IPS DF 19.7 (cell line): ENCODE measurements at regions not wholly inside any gene's neighbourhood (a gene's known extent, or its start where the extent isn't known, plus 50 kb on each side); places are given as distances from the start of the nearest gene placed in this dataset.
"Not testable (repeated sequence)": the region's sequence is repeated elsewhere in the genome, so short reads cannot be mapped to it uniquely, and the experiment has no call there.

Experiments used
- DNase-seq: peaks from one replicate; pipeline ENCODE4 v3.0.0-alpha.2; 2013; ENCODE audit warnings: low read depth, low spot score

- no peak for DNase-seq
These were observed 532.9 kb upstream of the B3GAT1 start for GRCh38 chr11:134944986-134945385.

GRCh38 chr11:134944131-134944530, 532.1 kb upstream of the B3GAT1 start:
- no peak for DNase-seq

DNA sequence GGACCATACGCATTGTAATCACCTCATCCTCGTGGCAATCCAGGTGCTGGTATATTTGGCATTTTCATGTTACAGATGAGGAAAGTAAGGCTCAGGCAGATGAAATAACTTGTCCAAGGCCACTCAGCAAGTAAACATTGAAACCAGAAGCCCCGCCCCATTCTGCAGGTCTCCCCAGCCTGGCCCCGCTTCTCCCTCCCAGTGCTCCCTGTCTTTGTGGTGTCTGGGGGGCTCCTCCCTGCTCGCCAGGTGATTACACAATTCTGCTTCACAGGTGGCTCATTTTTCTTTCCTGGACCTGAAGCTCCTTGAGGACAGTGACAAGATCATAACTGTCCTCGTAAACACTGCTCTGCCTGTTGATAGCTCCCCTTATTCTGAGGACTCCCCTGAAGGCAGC, 531.5 kb upstream of the B3GAT1 start:
- no peak for DNase-seq

- DNase-seq, result no peak
These were observed 530.6 kb upstream of the B3GAT1 start for GRCh38 chr11:134942681-134943080.

GRCh38 chr11:134941936-134942600, 530.0 kb upstream of the B3GAT1 start:
- not testable (repeated sequence) for DNase-seq

DNA sequence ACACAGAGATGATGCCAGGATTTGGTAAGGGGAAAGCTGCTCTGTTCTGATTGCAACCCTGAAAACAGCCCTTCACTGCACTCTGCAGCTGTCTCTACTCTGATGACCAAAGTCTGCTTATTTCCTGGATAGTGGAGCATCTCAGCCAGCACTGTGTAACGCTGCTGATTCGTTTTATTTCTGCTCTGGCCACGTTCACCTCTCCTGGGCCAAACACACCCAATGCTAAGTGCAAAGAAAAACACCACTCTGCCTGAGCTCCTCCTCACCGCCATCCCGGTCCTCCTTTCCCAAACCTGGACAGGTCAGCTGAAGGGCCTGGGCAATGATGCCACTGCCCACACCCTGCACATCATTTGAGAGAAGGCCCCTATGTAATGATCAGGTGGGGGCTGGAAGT, 529.3 kb upstream of the B3GAT1 start:
- no peak for DNase-seq

DNA sequence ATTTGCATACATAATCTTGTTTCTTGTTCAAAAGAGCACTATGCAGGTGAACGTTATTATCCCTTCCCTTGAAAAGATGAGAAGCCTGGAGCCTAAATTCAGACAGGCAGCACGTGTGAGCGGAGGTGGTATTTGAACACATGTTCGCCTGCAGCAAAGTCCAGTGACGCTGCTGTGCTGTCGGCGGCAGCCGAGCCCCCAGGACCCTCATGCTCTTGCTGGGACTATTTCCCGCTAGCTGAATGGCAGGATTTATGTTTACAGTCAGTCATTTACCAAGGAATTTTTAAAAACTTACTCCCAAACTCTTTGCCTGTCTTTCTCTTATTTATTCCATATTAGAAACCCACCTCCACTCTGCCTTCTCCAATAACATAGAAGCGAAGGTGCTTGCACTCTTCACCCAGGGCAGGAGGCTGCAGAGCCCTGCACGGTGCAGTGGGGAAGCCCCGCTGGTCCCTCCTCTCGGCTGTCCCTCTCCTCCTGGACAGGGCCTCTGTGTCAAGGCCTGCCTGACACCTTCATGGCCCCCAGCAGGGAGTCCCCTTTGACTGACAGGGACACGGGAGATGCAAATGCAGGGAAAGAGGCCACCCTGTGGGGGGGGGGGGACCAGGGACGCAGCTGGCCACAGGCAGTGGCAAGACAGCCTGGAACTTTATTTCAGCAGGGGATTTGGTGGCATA, 528.5 kb upstream of the B3GAT1 start:
- no peak for DNase-seq

GRCh38 chr11:134939905-134940304, 527.9 kb upstream of the B3GAT1 start:
- DNase-seq, result no peak

- DNase-seq, result no peak
These were observed 527.0 kb upstream of the B3GAT1 start for GRCh38 chr11:134939031-134939430.

DNA sequence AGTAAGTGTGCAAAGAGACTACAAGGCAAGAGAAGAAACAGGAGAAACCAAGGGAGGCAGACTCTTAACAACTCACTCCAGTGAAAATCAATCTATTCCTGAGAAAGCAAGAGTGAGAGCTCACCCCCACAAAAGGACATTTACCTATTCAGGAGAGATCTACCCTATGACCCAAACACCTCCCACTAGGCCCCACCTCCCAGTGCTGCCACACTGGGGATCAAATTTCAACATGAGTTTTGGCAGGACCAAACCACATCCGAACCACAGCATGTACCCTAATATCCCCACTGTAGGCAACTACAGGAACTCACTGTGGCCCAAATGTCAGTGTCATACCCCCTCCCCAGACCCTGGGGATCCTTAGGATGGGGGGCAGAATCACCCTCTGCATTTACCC, 526.2 kb upstream of the B3GAT1 start:
- no peak for DNase-seq

- DNase-seq, result not testable (repeated sequence)
These were observed 525.2 kb upstream of the B3GAT1 start for GRCh38 chr11:134937193-134937592.

GRCh38 chr11:134932761-134933160, 520.7 kb upstream of the B3GAT1 start:
- DNase-seq, result no peak

DNA sequence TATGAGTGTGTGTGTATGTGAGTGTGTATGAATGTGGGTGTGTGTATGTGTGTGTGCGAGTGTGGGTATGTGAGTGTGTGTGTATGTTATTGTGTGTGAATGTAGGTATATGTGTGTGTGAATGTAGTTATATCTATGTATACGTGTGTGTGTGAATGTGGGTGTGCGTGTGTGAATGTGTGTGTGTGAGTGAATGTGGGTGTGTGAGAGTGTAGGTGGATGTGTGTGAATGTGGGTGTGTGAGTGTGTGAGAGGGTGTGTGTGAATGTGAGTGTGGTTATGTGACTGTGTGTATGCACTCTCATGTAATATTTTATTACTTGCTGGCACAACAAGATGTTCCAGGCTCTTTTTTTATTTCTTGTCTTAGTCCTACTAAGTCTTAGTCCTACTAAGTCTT, 513.4 kb upstream of the B3GAT1 start:
- DNase-seq, result no peak

DNA sequence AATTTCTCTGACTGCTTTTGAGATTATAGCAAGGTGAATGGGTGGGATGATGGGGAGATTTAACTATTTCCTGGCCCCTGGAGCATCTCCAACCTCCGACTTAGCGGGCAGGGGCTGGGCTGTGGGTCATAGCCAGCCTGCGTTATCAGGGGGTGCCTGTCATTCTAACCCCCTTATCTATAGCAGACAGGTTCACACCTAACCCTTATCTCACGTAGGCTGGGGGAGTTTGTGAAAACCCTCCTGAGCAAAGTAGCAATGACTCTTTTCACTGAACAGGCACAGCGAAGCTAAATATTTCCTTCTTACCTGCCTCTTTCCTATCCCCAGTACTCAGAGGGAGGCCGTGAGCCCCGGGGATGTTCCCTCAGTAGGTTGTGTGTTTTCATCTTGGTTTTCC, 511.4 kb upstream of the B3GAT1 start:
- DNase-seq, result no peak

GRCh38 chr11:134921938-134922337, 509.9 kb upstream of the B3GAT1 start:
- no peak for DNase-seq

DNA sequence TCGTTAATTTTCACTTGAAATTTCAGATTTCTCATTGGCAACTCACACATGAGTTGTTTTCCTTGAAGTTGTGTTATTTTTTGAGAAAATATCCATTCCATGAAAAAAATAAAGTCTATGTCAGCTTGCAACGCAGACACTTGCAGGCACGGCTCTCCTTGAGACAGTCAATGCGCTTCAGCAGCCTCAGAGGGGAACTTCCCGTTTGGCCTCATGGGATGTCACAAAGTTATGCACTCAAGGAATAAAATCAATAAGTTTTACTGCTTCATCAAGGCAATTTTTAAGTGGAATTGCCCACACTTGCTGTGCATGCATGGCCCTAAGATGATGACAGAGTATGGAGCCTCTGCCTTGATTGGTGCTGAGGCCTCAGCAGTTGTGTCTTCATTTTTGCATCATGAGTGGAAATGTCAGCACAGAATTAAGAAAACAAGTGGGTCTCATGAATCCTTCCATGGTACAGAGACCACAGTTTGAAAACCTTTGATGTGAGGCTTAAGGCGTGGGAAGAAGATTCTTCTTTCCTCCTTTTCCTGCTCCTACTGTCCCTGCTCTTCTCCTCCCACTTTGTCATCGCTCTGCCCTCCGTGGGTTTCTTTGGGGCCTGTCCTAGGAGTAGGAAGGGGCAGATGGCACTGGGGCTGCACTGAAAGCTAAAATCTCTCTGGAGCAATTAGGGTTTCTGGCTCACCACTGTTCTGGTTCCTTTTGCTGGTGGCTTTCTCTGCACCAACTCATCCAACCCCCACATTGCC, 509.0 kb upstream of the B3GAT1 start:
- no peak for DNase-seq

- no peak for DNase-seq
These were observed 504.6 kb upstream of the B3GAT1 start for GRCh38 chr11:134916421-134917213.

GRCh38 chr11:134915881-134916280, 503.8 kb upstream of the B3GAT1 start:
- no peak for DNase-seq

DNA sequence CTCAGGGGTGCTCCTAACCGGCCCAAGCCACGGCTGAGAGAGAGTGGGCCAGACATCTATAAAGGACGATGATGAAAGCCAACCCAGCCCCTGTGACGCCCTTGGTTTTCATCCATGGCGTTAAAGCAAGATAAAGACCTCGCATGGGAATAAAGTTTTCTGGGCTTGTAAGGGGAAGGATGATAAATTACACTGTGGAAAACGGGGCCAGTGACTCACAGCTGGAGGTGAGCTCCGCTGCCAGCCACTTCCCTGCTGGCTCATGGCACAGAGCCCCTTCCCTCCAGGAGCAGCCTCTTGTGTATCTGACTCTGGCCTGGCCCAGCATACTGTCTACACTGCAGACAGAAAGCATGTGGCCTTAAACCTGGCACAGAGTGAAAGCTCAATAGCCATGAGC, 503.2 kb upstream of the B3GAT1 start:
- DNase-seq, result no peak

- DNase-seq, result no peak
These were observed 502.1 kb upstream of the B3GAT1 start for GRCh38 chr11:134913999-134914590.

DNA sequence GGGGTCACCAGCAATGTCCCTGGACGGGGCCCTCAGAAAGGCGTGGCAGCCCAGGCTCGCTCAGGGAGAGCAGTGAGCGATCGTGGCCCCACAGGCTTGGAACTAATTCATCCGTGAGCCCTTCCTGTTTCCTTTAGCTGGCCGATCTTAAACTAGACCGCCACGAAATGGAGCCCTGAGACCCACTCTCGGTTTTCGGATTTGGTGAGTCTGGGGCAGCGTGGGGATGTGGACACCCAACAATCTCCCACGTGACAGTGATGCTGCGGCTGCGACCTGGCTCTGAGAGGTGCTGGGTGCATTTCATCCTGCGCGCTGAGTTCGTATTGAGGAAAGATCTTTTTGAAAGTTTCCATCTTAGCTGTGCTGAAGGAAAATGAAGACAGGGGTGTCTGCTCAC, 501.3 kb upstream of the B3GAT1 start:
- DNase-seq, result no peak
